AG09309 (cell line): ENCODE measurements at regions not wholly inside any gene's neighbourhood (a gene's known extent, or its start where the extent isn't known, plus 50 kb on each side); places are given as distances from the start of the nearest gene placed in this dataset.

Experiments used
- DNase-seq: peaks from one replicate; pipeline ENCODE4 v3.0.0-alpha.2; 2010; ENCODE audit warnings: low read depth
- H3K4me3 ChIP-seq: 2 replicates; pipeline ENCODE4 v1.5.1; 2011; ENCODE audit warnings: mild to moderate bottlenecking, low read depth, low read length, moderate library complexity; ENCODE audit not compliant: control insufficient read depth
- TF ChIP-seq, protein P1 (sequence below): IDR thresholded peaks from 2 replicates; pipeline ENCODE4 v1.5.1; 2011; ENCODE audit warnings: mild to moderate bottlenecking, low read depth, low read length, inconsistent platforms; ENCODE audit not compliant: insufficient read depth, control insufficient read depth; ENCODE audit errors: missing control alignments

DNA sequence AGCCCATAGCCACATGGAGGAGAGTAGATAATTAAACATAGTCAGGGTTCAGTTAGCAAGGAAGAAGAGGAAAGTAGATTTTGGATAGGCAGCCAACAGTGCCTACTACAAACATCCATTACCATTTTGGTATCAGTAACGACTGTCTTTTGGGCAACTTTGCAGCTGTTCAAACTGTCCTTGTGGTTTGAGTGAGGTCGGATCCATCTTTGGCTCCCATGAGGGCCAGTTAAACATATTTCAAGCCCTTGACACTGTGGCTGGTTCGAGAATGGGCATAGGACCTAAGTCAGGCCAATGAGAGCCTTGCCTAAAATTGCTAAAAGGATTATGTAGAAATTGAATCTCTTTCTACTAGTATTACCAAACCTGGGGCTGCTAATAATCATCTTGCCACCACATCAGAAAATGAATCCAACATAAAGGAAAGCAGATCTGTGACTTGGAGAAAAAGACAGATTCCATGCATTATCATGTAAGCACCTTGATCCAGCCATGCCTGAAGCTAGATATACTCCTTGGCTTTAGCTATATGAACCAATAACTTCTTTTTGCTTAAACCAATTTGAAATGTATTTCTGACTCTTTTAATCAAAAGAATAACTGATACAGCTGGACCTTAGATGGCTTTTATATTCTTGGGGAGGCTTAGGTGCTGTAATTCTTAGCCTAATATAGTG lies 75.0 kb upstream of the STAM2 start:
- TF ChIP-seq, protein P1, sequence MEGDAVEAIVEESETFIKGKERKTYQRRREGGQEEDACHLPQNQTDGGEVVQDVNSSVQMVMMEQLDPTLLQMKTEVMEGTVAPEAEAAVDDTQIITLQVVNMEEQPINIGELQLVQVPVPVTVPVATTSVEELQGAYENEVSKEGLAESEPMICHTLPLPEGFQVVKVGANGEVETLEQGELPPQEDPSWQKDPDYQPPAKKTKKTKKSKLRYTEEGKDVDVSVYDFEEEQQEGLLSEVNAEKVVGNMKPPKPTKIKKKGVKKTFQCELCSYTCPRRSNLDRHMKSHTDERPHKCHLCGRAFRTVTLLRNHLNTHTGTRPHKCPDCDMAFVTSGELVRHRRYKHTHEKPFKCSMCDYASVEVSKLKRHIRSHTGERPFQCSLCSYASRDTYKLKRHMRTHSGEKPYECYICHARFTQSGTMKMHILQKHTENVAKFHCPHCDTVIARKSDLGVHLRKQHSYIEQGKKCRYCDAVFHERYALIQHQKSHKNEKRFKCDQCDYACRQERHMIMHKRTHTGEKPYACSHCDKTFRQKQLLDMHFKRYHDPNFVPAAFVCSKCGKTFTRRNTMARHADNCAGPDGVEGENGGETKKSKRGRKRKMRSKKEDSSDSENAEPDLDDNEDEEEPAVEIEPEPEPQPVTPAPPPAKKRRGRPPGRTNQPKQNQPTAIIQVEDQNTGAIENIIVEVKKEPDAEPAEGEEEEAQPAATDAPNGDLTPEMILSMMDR = no peak
- H3K4me3 ChIP-seq = no peak overlapping the region
- no peak for DNase-seq

DNA sequence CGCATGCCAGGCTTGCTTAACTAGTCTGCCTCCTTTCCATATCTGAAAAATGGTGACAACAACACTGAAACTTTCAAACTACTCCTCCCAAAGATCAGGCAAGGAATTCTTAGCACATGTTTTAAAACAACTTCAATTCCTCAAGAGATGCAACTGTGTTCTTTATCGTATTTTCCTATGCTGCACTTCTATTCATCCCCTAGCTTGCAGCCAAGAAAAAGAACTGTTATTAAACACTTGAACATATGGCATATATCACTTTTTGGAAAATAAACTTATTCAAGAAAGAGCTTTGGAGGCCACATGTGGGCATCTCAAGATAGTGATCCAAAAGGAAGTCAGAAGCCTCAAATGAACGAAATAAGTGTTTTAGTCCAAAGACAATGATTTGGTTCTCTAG lies 75.6 kb upstream of the STAM2 start:
- no peak overlapping the region for H3K4me3 ChIP-seq
- DNase-seq = no peak
- TF ChIP-seq, protein P1 = no peak

DNA sequence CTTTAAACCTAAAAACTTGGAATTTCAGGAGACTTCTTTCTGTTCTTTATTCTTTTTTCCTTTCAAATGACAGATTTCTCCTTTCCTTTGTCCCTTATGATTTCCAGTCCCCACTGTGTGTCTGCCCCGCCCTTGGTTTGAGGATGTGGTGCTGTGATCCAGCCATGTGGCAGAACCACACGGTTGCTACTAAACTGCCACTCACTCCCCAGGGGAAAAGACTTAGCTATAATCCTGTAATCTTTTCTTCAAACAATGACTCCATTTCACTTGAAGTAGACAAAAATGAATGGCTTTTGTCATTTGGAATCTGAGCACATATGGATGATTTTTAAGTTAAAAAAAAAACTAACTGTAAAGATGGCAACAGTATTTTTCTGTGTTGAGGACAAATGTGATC lies 76.2 kb upstream of the STAM2 start:
- no peak for DNase-seq

DNA sequence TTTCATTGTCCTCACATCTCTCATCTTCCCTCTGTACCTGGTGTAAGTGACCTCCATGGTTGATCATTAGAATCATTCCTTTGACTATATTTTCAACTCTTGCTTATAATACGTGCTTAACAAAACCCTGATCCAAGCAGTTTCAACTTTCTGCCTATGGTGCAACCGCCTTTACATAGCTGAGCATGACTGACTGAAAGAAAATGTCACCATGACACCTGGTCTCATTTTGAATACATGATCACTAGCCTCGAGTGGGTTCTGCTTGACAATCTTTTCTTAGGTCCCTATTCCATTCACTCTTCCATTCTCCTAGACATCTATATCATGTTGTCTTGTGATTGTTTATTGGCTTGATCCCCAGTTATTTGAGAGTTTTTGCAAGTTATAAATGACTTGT lies 78.9 kb upstream of the STAM2 start:
- DNase-seq = no peak
- TF ChIP-seq, protein P1 = no peak
- H3K4me3 ChIP-seq = no peak overlapping the region

More for the DNA sequence above, 76.2 kb upstream of the STAM2 start:
- H3K4me3 ChIP-seq = no peak overlapping the region
- TF ChIP-seq, protein P1 = no peak

DNA sequence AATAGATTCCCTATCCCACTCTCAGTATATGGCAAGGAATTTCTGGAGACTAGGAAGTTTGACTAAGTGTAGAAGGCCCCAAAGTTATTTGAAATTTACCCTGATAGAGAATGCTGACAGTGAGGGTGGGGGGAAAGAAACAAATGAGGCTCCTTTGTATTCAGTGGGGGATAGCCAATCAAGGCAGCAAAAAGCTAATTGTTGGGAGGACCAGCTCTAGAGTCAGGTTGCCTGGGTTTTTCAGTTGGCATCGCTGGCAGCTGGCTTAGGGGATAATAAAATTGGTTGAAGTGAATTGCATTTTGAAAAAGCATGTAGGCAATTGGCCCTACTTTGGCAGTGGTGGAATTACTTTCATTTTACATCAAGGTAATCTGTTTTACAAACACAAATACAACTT lies 79.4 kb upstream of the STAM2 start:
- TF ChIP-seq, protein P1 = no peak
- DNase-seq = no peak

DNA sequence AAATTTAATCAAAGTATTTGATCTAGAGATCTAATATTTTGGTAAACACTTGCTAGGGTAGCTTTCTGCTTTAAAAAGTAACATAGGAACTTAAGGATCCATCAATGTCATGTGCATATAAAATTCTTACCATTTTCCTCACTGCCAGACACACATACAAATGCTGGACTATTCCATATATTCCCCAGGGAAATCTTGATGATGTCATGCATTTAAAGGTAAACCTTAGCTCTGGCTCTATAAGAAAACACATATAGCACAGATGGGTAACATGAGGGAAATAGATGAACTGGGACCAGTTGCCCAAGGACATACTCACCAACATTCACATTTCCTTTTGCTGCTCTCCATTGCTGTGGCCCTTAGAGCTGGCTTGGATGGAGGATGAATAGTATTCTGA lies 79.1 kb upstream of the FMNL2 start:
- no peak for DNase-seq
- TF ChIP-seq, protein P1 = no peak
- no peak overlapping the region for H3K4me3 ChIP-seq

More for the DNA sequence above, 79.4 kb upstream of the STAM2 start:
- H3K4me3 ChIP-seq = no peak overlapping the region
